PFSK-1 (cell line): ENCODE measurements at regions not wholly inside any gene's neighbourhood (a gene's known extent, or its start where the extent isn't known, plus 50 kb on each side); places are given as distances from the start of the nearest gene placed in this dataset.

Source experiments
- POLR2AphosphoS5 ChIP-seq: IDR thresholded peaks from 2 replicates; pipeline ENCODE4 v1.6.1; 2012; ENCODE audit warnings: low read depth, mild to moderate bottlenecking, control low read depth, low read length, moderate library complexity
- TF ChIP-seq, protein P1 (sequence below), 2 experiments: IDR thresholded peaks; 2 replicates each; pipeline versions ENCODE4 v1.6.1 to v1.8.0; 2011 to 2012; ENCODE audit warnings: low read depth in 2 of 2, low read length in 2 of 2, control low read depth in 1 of 2, inconsistent platforms in 1 of 2, mild to moderate bottlenecking in 1 of 2, moderate library complexity in 1 of 2; ENCODE audit not compliant: insufficient read depth in 1 of 2

DNA sequence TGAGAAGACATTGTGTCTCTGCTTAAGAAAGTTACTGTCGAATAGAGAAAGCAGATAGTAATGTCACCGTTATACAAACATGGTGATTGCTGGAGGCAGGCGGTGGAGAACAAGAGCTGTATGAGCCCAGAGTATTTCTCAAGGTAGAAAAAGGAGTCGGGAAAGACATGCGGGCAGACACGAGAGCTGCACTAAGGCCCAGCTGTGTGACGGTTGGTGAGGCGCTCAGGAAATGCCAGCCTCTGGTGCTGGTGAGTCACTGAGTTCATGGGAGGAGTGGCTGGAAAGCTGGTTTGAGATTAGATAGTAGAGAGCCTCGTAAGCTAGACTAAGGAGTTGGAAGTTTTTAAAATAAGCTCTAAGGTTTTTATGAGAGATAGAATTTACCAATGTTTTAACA lies 390.9 kb upstream of the TRIB2 start:
- no peak for TF ChIP-seq POLR2AphosphoS5
- TF ChIP-seq, protein P1, sequence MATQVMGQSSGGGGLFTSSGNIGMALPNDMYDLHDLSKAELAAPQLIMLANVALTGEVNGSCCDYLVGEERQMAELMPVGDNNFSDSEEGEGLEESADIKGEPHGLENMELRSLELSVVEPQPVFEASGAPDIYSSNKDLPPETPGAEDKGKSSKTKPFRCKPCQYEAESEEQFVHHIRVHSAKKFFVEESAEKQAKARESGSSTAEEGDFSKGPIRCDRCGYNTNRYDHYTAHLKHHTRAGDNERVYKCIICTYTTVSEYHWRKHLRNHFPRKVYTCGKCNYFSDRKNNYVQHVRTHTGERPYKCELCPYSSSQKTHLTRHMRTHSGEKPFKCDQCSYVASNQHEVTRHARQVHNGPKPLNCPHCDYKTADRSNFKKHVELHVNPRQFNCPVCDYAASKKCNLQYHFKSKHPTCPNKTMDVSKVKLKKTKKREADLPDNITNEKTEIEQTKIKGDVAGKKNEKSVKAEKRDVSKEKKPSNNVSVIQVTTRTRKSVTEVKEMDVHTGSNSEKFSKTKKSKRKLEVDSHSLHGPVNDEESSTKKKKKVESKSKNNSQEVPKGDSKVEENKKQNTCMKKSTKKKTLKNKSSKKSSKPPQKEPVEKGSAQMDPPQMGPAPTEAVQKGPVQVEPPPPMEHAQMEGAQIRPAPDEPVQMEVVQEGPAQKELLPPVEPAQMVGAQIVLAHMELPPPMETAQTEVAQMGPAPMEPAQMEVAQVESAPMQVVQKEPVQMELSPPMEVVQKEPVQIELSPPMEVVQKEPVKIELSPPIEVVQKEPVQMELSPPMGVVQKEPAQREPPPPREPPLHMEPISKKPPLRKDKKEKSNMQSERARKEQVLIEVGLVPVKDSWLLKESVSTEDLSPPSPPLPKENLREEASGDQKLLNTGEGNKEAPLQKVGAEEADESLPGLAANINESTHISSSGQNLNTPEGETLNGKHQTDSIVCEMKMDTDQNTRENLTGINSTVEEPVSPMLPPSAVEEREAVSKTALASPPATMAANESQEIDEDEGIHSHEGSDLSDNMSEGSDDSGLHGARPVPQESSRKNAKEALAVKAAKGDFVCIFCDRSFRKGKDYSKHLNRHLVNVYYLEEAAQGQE (IDR thresholded peaks at IDR 0.05; ENCODE audit: insufficient read depth in 1 of 2, low read depth in 2 of 2, low read length in 2 of 2): no peak
